Dendritic cell treated with granulocyte-macrophage colony-stimulating factor and Interleukin-4, amounts not matched to agents 40 ng/mL and 50 ng/mL, for 4 days (primary cell): ENCODE measurements at regions not wholly inside any gene's neighbourhood (a gene's known extent, or its start where the extent isn't known, plus 50 kb on each side); places are given as distances from the start of the nearest gene placed in this dataset.

Source experiments
- H3K27ac Mint-ChIP-seq: one replicate; pipeline ENCODE4 v1.8.0; 2022; ENCODE audit warnings: mild to moderate bottlenecking, mixed read lengths
- H3K27me3 Mint-ChIP-seq: one replicate; pipeline ENCODE4 v1.8.0; 2022; ENCODE audit warnings: mild to moderate bottlenecking, mixed read lengths
- H3K36me3 Mint-ChIP-seq: one replicate; pipeline ENCODE4 v1.8.0; 2022; ENCODE audit warnings: low read depth, mixed read lengths
- H3K4me1 Mint-ChIP-seq: one replicate; pipeline ENCODE4 v1.8.0; 2022; ENCODE audit warnings: low read depth, mixed read lengths
- H3K4me3 Mint-ChIP-seq: one replicate; pipeline ENCODE4 v1.8.0; 2022; ENCODE audit warnings: mild to moderate bottlenecking, moderate library complexity, mixed read lengths
- H3K9me3 Mint-ChIP-seq: one replicate; pipeline ENCODE4 v1.8.0; 2022; ENCODE audit warnings: mixed read lengths
- intact Hi-C: fragments of 100-400 bp; cut with micrococcal nuclease; formaldehyde crosslinking; loops from one replicate; pipeline ENCODE4 v1.15.0; 2022

- intact Hi-C loops, result no loop called here
- H3K9me3 Mint-ChIP-seq, result no peaks in the 10 kb centered on the region
- no peaks in the 10 kb centered on the region for H3K36me3 Mint-ChIP-seq
- H3K4me1 Mint-ChIP-seq, result no peaks in the 10 kb centered on the region
- H3K27ac Mint-ChIP-seq, result no peak overlapping the region
- H3K27me3 Mint-ChIP-seq, result no peaks in the 10 kb centered on the region
- no peak overlapping the region for H3K4me3 Mint-ChIP-seq
Observed at GRCh38 chr5:9698841-9699240, 68.7 kb upstream of the TAS2R1 start.

- intact Hi-C loops, result no loop called here
- Mint-ChIP-seq H3K9me3 (no peaks in the 10 kb centered on the region), H3K27me3 (no peaks in the 10 kb centered on the region), H3K36me3 (no peaks in the 10 kb centered on the region), H3K4me1 (no peaks in the 10 kb centered on the region), H3K4me3 (no peak overlapping the region), H3K27ac (no peak overlapping the region)
Observed at GRCh38 chr5:9698125-9698826, 68.1 kb upstream of the TAS2R1 start.

- intact Hi-C loops, result no loop called here
- Mint-ChIP-seq H3K36me3 (no peaks in the 10 kb centered on the region), H3K9me3 (no peaks in the 10 kb centered on the region), H3K27me3 (no peaks in the 10 kb centered on the region), H3K4me3 (no peak overlapping the region), H3K27ac (no peak overlapping the region), H3K4me1 (no peaks in the 10 kb centered on the region)
Observed at GRCh38 chr5:9692576-9692975, 62.4 kb upstream of the TAS2R1 start.

GRCh38 chr5:9691261-9691660, 61.1 kb upstream of the TAS2R1 start:
- no peaks in the 10 kb centered on the region for H3K9me3 Mint-ChIP-seq
- H3K27me3 Mint-ChIP-seq, result no peaks in the 10 kb centered on the region
- H3K4me1 Mint-ChIP-seq, result no peaks in the 10 kb centered on the region
- no peak overlapping the region for H3K27ac Mint-ChIP-seq
- intact Hi-C loops, result no loop called here
- no peaks in the 10 kb centered on the region for H3K36me3 Mint-ChIP-seq
- H3K4me3 Mint-ChIP-seq, result no peak overlapping the region

- no peaks in the 10 kb centered on the region for H3K36me3 Mint-ChIP-seq
- no peak overlapping the region for H3K27ac Mint-ChIP-seq
- H3K27me3 Mint-ChIP-seq, result no peaks in the 10 kb centered on the region
- H3K4me1 Mint-ChIP-seq, result no peaks in the 10 kb centered on the region
- H3K4me3 Mint-ChIP-seq, result no peak overlapping the region
- H3K9me3 Mint-ChIP-seq, result no peaks in the 10 kb centered on the region
- intact Hi-C loops, result no loop called here
Observed at GRCh38 chr5:9690751-9691150, 60.6 kb upstream of the TAS2R1 start.

GRCh38 chr5:9686216-9686615, 56.1 kb upstream of the TAS2R1 start:
- no peaks in the 10 kb centered on the region for H3K36me3 Mint-ChIP-seq
- H3K9me3 Mint-ChIP-seq, result no peaks in the 10 kb centered on the region
- no peaks in the 10 kb centered on the region for H3K27me3 Mint-ChIP-seq
- intact Hi-C loops, result no loop called here
- no peaks in the 10 kb centered on the region for H3K4me1 Mint-ChIP-seq
- no peak overlapping the region for H3K27ac Mint-ChIP-seq
- H3K4me3 Mint-ChIP-seq, result no peak overlapping the region

- intact Hi-C loops, result no loop called here
- peaks cover 20% of the 10 kb centered on the region for H3K9me3 Mint-ChIP-seq
Observed at GRCh38 chr5:9681706-9682105, 51.6 kb upstream of the TAS2R1 start.

More at GRCh38 chr5:9681706-9682105, 51.6 kb upstream of the TAS2R1 start:
- no peak overlapping the region for H3K4me3 Mint-ChIP-seq
- no peaks in the 10 kb centered on the region for H3K27me3 Mint-ChIP-seq
- no peaks in the 10 kb centered on the region for H3K4me1 Mint-ChIP-seq
- no peaks in the 10 kb centered on the region for H3K36me3 Mint-ChIP-seq
- no peak overlapping the region for H3K27ac Mint-ChIP-seq
